ENCODE measurements at regions not wholly inside any gene's neighbourhood (a gene's known extent, or its start where the extent isn't known, plus 50 kb on each side); places are given as distances from the start of the nearest gene placed in this dataset.
"Not testable (repeated sequence)": the region's sequence is repeated elsewhere in the genome, so short reads cannot be mapped to it uniquely, and the experiment has no call there.

- DNase-seq = no peak
Measured at GRCh38 chr5:89080467-89081116, 197.6 kb upstream of the MEF2C start.

- no peak for DNase-seq
Measured at GRCh38 chr5:89072842-89073672, 190.1 kb upstream of the MEF2C start.

- no peak for DNase-seq
Measured at GRCh38 chr5:89071941-89072331, 189.0 kb upstream of the MEF2C start.

GRCh38 chr5:89071101-89071940, 188.3 kb upstream of the MEF2C start:
- DNase-seq = no peak

- DNase-seq = no peak
Measured at GRCh38 chr5:89069591-89069990, 186.6 kb upstream of the MEF2C start.

GRCh38 chr5:89067362-89067761, 184.4 kb upstream of the MEF2C start:
- DNase-seq = no peak

- no peak for DNase-seq
Measured at GRCh38 chr5:89065919-89066318, 182.9 kb upstream of the MEF2C start.

GRCh38 chr5:89064736-89065135, 181.8 kb upstream of the MEF2C start:
- DNase-seq = no peak

- no peak for DNase-seq
Measured at GRCh38 chr5:89064054-89064453, 181.1 kb upstream of the MEF2C start.

GRCh38 chr5:89060768-89061167, 177.8 kb upstream of the MEF2C start:
- no peak for DNase-seq

- DNase-seq = no peak
Measured at GRCh38 chr5:89059274-89059673, 176.3 kb upstream of the MEF2C start.

- DNase-seq = no peak
Measured at GRCh38 chr5:89055695-89056085, 172.7 kb upstream of the MEF2C start.

- no peak for DNase-seq
Measured at GRCh38 chr5:89055015-89055694, 172.2 kb upstream of the MEF2C start.

- no peak for DNase-seq
Measured at GRCh38 chr5:89053547-89053946, 170.6 kb upstream of the MEF2C start.

- DNase-seq = not testable (repeated sequence)
Measured at GRCh38 chr5:89050062-89050461, 167.1 kb upstream of the MEF2C start.

GRCh38 chr5:89047571-89047970, 164.6 kb upstream of the MEF2C start:
- DNase-seq = no peak

GRCh38 chr5:89045216-89045615, 162.2 kb upstream of the MEF2C start:
- DNase-seq = no peak

GRCh38 chr5:89044674-89045200, 161.8 kb upstream of the MEF2C start:
- no peak for DNase-seq

- DNase-seq = no peak
Measured at GRCh38 chr5:89043676-89044075, 160.7 kb upstream of the MEF2C start.

GRCh38 chr5:89042746-89043145, 159.8 kb upstream of the MEF2C start:
- DNase-seq = no peak

- DNase-seq = no peak
Measured at GRCh38 chr5:89041976-89042375, 159.0 kb upstream of the MEF2C start.

Data from muscle of arm (tissue), 1 donor.